ENCODE measurements at regions not wholly inside any gene's neighbourhood (a gene's known extent, or its start where the extent isn't known, plus 50 kb on each side); places are given as distances from the start of the nearest gene placed in this dataset.
"Not testable (repeated sequence)": the region's sequence is repeated elsewhere in the genome, so short reads cannot be mapped to it uniquely, and the experiment has no call there.

- Histone ChIP-seq H3K36me3 (no peaks in the 10 kb centered on the region), H3K9me3 (no peaks in the 10 kb centered on the region), H3K4me3 (no peak overlapping the region), H3K4me1 (no peaks in the 10 kb centered on the region), H3K27me3 (no peaks in the 10 kb centered on the region), H3K27ac (no peak overlapping the region)
- no peak for DNase-seq
- no peak for TF ChIP-seq POLR2A (IDR thresholded peaks at IDR 0.05)
- no peak for TF ChIP-seq CTCF (IDR thresholded peaks at IDR 0.05)
These were observed 182.7 kb upstream of the SALL3 start for GRCh38 chr18:78796693-78797455.

GRCh38 chr18:78797499-78797898 lies 182.1 kb upstream of the SALL3 start:
- no peak for DNase-seq
- H3K9me3 ChIP-seq, result no peaks in the 10 kb centered on the region
- H3K27me3 ChIP-seq, result no peaks in the 10 kb centered on the region
- H3K4me3 ChIP-seq, result no peak overlapping the region
- no peak overlapping the region for H3K27ac ChIP-seq
- TF ChIP-seq POLR2A (IDR thresholded peaks at IDR 0.05) (no peak), CTCF (IDR thresholded peaks at IDR 0.05) (no peak)
- no peaks in the 10 kb centered on the region for H3K4me1 ChIP-seq
- H3K36me3 ChIP-seq, result no peaks in the 10 kb centered on the region

DNA sequence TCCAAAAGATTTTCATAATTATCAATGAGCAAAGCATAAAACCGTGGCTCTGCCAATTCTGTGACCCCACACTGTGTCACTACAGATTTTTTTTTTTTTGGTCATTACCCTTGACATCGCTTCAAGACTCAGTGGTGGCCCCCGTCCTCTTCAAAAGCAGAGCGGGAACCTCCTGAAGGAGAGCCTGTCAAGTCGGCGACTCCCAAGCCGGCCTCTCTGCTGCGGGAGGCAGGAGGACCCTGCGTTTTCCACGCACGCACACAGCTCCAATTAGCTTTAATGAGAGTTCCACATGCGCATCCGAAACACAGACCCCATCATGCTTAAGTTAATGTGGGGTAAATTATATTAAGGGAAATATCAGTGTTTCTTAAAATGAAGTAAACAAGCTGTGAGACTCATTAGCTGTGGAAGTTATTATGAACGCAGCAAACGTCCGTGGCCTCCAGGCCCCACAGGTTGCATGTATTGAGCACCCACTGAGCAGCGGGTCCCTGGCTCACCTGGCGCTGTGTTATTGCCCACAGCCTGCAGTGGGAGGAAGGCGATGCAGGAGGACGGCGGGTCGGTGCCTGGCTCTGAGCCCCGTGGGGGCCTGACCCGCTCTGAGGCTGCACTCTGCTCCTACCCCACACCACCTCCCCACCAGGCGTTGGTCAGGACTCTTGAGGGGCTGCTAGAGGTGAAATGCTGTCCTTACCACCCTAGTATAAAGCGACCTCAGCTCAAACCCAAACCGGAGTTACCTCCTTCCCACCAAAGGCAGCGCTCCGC lies 181.0 kb upstream of the SALL3 start:
- Histone ChIP-seq H3K27ac (no peak overlapping the region), H3K4me3 (no peak overlapping the region), H3K9me3 (no peaks in the 10 kb centered on the region), H3K27me3 (no peaks in the 10 kb centered on the region), H3K4me1 (no peaks in the 10 kb centered on the region), H3K36me3 (no peaks in the 10 kb centered on the region)
- TF ChIP-seq CTCF (IDR thresholded peaks at IDR 0.05) (no peak), POLR2A (IDR thresholded peaks at IDR 0.05) (no peak)
- no peak for DNase-seq

DNA sequence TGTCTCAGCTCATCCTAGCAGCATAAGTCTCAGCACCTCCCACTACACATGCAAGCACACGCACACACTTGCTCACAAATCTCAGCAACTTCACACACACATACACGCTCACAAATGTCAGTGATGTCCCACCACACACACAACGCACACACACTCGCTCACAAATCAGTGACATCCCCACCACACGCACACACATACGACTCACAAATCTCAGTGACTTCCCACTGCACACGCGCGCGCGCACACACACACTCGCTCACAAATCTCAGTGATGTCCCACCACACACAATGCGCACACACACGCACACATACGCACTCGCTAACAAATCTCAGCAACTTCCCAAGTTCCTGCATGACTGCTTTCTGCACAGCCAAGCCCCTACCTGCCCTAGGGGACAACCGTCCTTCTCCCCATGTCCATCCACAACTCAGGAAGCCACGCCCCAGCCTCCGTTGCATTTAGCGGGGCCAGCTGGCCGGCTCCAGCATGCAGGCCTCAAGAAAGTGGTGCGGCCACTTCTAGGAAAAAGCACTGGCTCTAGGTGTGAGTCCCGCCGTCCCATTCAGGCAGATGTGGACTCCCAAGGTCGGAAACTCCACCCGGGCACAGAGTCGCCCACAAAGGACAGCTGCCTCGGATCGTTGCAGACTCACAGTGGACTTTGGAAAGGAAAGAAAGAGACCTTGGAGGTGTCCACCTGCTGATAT lies 180.1 kb upstream of the SALL3 start:
- Histone ChIP-seq H3K27ac (no peak overlapping the region), H3K4me3 (no peak overlapping the region), H3K27me3 (no peaks in the 10 kb centered on the region), H3K4me1 (no peaks in the 10 kb centered on the region), H3K9me3 (no peaks in the 10 kb centered on the region), H3K36me3 (no peaks in the 10 kb centered on the region)
- DNase-seq, result no peak
- TF ChIP-seq POLR2A (IDR thresholded peaks at IDR 0.05) (no peak), CTCF (IDR thresholded peaks at IDR 0.05) (no peak)

GRCh38 chr18:78800102-78800851 lies 179.3 kb upstream of the SALL3 start:
- not testable (repeated sequence) for H3K9me3 ChIP-seq

More at GRCh38 chr18:78800102-78800851, 179.3 kb upstream of the SALL3 start:
- H3K27me3 ChIP-seq, H3K36me3 ChIP-seq, H3K4me3 ChIP-seq, H3K4me1 ChIP-seq, H3K27ac ChIP-seq, DNase-seq: not testable (repeated sequence)
